Superior temporal gyrus (tissue), 1 donor: ENCODE measurements at regions not wholly inside any gene's neighbourhood (a gene's known extent, or its start where the extent isn't known, plus 50 kb on each side); places are given as distances from the start of the nearest gene placed in this dataset.

Experiments
- DNase-seq: peaks from one replicate; pipeline ENCODE4 v3.0.0-alpha.2; 2016; ENCODE audit errors: extremely low spot score

- no peak for DNase-seq
These were observed 1101.7 kb upstream of the GHITM start for GRCh38 chr10:83037653-83038052.

- no peak for DNase-seq
These were observed 1100.7 kb upstream of the GHITM start for GRCh38 chr10:83038631-83039030.

- DNase-seq: no peak
These were observed 1093.6 kb upstream of the GHITM start for GRCh38 chr10:83045731-83046130.

DNA sequence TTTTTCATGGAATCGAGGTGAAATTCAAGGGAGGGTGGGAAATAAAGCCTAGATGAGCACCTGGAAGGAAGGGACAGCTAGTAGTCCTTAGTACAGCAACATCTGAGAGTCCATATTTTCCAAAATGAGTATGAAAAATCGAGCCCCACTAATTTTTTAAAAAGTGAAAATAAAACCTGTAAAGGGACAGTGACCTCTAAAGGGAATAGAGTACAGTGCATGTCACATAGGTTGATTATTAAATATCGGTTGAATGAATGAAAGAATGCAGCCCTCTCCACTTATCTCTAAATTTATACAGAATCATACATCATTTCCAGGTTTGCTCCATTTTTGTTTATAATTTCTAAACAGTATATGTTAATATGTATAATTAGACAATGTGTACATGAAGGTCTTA is 1088.5 kb upstream of the GHITM start:
- no peak for DNase-seq

GRCh38 chr10:83062871-83063270 is 1076.4 kb upstream of the GHITM start:
- no peak for DNase-seq

GRCh38 chr10:83073472-83073871 is 1065.8 kb upstream of the GHITM start:
- DNase-seq: no peak

- no peak for DNase-seq
These were observed 1064.1 kb upstream of the GHITM start for GRCh38 chr10:83075016-83075814.

DNA sequence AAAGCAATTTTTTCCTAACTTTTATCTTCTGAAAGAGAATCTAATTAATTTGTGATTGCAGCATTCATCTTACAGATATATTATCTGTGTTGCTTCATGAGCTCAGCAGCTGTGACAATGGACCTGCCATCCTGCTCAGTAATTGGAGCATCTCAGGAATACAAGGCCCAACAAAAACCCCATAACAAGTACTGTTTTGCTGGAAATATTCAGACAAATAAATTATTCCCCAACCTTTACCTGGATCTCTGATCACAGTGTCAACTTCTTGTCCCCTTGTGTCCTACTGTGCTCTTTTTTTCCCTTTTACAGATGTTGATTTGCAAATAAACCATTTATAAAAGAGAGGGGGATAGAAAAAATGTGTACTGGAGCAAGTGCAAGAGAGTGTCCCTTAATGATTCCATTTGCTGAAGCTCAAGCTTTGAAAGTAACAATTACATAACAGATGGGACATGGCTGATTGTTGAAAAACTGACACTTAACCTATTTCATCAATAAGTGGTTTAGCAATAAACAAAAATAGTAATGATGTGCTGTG is 1063.4 kb upstream of the GHITM start:
- DNase-seq: no peak

DNA sequence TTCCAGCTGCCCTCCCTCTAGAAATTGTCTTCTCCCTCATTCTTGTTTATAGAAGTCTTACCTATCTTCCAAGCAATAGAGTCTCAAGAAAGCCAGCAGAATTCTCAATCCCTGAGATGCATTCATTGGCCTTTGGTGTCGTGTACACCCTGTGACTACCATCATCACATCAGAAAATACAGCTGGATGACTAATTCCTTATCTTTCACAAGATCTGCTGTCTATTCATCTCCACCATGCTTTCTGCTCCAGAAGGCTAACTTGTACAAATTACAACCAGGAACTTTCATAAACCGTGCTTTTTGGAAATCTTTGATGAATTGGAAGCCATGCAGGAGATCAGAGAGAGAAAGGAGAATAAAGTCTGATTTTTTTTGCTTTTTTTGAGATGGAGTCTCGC is 1062.9 kb upstream of the GHITM start:
- DNase-seq: no peak

GRCh38 chr10:83078160-83078559 is 1061.1 kb upstream of the GHITM start:
- DNase-seq: no peak

DNA sequence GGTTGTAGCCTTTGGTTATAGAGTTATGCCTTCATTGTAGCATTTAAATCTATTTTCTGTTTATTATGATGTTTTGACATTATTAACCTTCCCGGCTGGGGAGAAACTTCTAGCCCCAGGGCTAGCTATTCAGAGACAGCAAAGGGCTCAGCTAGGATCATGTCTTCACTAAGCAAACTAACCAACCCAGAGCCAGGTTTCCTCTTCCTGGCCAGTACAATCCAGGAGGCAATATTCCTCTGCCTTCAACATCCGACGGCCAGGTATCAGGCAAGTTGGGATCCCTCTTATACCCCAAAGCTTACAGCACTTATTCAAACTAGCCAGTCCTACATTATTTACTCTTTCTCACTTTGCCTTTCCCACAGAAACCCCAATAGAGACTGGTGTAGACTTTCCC is 1060.7 kb upstream of the GHITM start:
- no peak for DNase-seq

DNA sequence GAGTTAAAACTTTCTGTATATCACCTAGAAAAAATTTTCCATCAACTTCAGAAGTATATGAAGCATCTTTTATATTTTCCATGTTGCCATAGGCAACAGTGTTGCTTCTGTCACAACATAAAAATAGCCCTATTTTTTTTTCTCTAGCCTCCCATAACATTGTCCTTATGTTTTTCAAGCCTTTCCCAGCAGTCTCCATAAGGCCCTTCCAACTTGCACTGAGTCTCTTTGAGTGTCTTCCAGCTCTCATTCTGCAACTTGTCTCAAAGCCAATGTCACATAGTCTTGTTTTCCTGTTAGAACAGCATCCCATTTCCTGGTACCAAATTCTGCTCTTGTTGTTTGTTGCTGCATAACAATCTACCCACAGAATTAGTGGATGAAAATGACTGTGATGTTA is 1055.5 kb upstream of the GHITM start:
- DNase-seq: peak; percentile 70

DNA sequence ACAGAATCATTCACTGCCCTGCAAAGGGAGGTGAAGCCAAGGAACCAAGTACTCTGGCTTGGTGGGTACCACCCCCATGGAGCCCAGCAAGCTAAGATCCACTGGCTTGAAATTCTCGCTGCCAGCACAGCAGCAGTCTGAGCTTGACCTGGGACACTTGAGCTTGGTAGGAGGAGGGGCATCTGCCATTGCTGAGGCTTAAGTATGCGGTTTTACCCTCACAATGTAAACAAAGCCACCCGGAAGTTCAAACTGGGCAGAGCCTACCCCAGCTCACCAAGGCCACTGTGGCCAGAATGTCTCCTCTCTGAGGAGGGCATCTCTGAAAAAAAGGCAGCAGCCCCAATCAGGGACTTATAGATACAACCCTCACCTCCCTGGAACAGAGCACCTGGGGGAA is 1050.0 kb upstream of the GHITM start:
- no peak for DNase-seq

DNA sequence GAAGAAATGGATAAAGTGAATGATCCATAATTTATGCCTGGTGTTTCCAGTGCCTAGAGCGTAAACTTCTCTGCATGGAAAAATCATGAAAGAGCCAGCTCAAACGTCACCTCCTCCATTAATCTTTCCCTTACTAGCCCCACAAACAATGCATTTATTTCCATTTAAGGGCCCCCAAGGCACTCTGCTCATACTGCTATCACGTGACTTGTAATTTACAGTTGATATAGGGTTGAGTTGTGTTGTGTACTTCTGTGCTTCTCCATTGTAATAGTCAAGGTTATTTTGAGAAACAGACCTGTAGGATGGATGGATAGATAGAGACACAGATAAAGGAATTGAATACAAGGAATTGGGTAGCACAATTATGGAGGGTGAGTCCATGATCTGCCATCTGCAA is 1034.7 kb upstream of the GHITM start:
- no peak for DNase-seq

GRCh38 chr10:83108565-83109333 is 1030.6 kb upstream of the GHITM start:
- DNase-seq: no peak

DNA sequence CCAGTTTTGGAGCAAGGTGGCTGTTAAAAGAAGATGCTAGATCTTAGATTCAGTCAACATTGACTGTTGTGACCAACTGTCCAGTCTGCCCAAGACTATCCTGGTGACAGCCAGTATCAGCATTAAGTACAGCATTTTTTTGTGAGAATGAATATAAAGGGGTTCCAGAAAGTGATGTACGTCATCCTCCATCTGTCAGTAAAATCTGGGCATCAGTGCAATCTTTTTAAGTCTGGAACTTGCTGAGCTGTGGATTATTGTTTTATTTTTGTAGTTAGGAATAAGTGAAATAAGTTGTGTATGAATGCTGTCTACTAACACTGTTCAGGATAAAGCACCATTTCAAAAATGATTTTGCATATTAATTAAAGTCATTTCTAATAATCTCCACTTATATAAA is 1020.0 kb upstream of the GHITM start:
- DNase-seq: no peak

GRCh38 chr10:83122336-83122735 is 1017.0 kb upstream of the GHITM start:
- DNase-seq: no peak

DNA sequence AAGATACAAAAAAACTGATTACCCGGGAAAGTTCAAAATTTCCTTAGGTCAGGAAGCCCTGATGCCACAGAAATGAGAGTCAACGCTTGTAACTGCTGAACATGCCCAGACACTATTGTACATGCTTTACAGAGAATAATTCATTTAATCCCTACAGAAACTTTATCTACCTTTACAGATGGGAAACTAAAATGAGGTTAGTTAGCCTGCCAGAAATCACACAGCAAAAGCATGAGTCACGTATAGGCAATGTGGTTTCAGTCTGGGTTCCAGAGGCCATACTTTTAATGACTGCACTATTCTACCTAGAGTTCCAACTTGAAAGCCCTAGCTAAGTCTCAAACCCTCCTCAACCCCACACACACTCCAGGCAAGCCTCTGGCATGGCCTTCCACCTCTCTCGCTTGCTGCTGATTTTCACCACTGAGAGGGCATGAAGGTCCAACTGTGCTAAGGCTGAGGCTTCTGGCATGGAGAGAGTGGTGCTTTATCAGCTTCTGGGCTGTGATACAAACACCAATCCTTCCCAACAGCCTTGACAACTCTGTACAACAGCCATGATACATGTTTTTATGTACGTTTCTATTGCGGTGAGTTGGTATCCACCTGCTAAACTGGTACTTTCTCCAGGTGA is 1011.2 kb upstream of the GHITM start:
- no peak for DNase-seq

DNA sequence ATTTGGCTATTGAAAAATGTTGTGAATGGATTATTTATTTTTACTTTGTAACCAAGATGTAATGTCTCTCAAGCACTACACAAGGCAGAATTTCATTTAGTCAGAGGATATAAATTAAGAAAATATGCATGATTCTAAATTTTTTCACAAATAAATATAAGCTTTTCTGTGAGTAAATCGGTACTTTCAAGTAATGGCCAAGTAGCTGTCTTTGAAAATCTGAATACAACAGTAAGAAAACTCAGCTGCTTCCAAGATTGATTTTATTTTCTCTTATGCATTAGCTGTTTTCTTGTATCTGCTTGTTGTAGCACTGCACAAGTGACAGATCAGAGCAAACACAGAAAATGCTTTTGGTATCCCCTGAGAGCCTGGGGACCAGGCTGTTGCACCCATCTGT is 998.5 kb upstream of the GHITM start:
- DNase-seq: no peak

- no peak for DNase-seq
These were observed 997.2 kb upstream of the GHITM start for GRCh38 chr10:83142074-83142563.

DNA sequence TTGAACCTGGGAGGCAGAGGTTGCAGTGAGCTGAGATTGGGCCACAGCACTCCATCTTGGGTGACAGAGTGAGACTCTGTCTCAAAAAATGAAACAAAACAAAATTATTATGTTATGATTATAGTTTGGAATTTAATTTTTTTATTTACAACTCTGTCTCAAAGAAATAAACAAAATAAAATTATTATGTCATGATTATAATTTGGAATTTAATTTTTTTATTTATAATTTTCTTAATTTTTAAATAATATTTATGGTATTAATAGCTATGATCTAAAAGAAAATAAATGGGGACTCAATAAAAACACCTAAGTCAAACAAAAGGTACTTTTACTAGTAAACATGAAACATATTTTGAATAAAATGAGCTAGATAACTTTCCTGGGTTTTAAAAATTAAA is 994.8 kb upstream of the GHITM start:
- DNase-seq: no peak

DNA sequence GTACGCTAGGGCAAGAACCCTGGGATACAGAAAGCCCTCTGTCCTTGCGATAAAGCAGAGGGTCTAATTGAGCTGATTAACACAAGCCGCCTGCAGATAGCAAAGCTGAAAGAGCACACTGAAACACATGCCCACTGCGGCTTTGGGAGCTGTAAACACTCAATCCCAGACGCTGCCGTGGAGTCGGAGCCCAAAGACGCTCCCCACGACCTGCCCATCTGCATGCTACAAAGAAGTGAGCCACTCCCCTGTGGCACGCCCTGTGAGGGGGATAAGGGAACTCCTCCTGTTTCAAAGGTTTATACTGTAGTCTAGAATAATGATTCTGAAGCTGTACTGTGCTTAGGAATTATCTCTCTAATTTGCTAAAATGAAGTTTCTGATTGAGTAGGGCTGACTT is 985.6 kb upstream of the GHITM start:
- DNase-seq: no peak
